HEK293 (cell line): ENCODE measurements at regions not wholly inside any gene's neighbourhood (a gene's known extent, or its start where the extent isn't known, plus 50 kb on each side); places are given as distances from the start of the nearest gene placed in this dataset.

Experiments
- CTCF ChIA-PET: fragments of 350-600 bp; formaldehyde crosslinking; extraction: SDS; loops from one replicate; lab custom pipeline; 2021; ENCODE audit warnings: antibody characterized with exemption; lab: Yijun Ruan, JAX
- POLR2A ChIA-PET: fragments of 300-600 bp; formaldehyde crosslinking; extraction: SDS; loops from one replicate; lab custom pipeline; 2020; ENCODE audit warnings: antibody characterized with exemption, inconsistent platforms; lab: Yijun Ruan, JAX
- H3K27ac ChIP-seq: fragments of 200-500 bp; sonication (Bioruptor generic); 2 replicates; pipeline ENCODE4 v1.5.1; 2014; ENCODE audit warnings: low read depth, low read length, control low read depth, inconsistent platforms; ENCODE audit errors: extremely low read depth
- H3K36me3 ChIP-seq, 2 experiments: fragments of 200-500 bp in 1 of 2; sonication (Bioruptor generic) in 1 of 2; 1 replicate in 1 of 2; 2 replicates in 1 of 2; pipeline ENCODE4 v1.5.1; 2014 to 2017; ENCODE audit warnings: inconsistent platforms in 2 of 2, low read length in 2 of 2; ENCODE audit not compliant: control insufficient read depth in 2 of 2, insufficient read depth in 1 of 2
- H3K4me1 ChIP-seq: fragments of 200-500 bp; sonication (Bioruptor generic); 2 replicates; pipeline ENCODE4 v1.5.1; 2014; ENCODE audit warnings: mild to moderate bottlenecking, low read length, inconsistent platforms; ENCODE audit not compliant: control insufficient read depth, insufficient read depth
- H3K4me3 ChIP-seq: 2 replicates; pipeline ENCODE4 v1.5.1; 2011; ENCODE audit warnings: low read depth, mild to moderate bottlenecking, control low read depth, low read length, moderate library complexity
- H3K9me3 ChIP-seq: fragments of 200-500 bp; sonication (Bioruptor generic); 2 replicates; pipeline ENCODE4 v1.5.1; 2014; ENCODE audit warnings: low read depth, low read length, inconsistent platforms; ENCODE audit not compliant: control insufficient read depth, insufficient read depth
- GLIS2 ChIP-seq: fragments of 450-650 bp; formaldehyde crosslinking; IDR thresholded peaks from 2 replicates; pipeline ENCODE4 v1.5.1; 2016; ENCODE audit warnings: missing biosample characterization, missing genetic modification characterization
- HOXA7 ChIP-seq: sonication (generic); formaldehyde crosslinking; IDR thresholded peaks from 2 replicates; pipeline ENCODE4 v1.8.1; 2022; ENCODE audit warnings: missing genetic modification reagents, borderline replicate concordance
- HOXC10 ChIP-seq: sonication (generic); formaldehyde crosslinking; IDR thresholded peaks from 2 replicates; pipeline ENCODE4 v1.8.1; 2023; ENCODE audit warnings: mild to moderate bottlenecking, missing genetic modification reagents
- MEIS1 ChIP-seq: sonication (generic); formaldehyde crosslinking; IDR thresholded peaks from 2 replicates; pipeline ENCODE4 v1.8.1; 2022; ENCODE audit warnings: missing genetic modification reagents, mild to moderate bottlenecking, borderline replicate concordance
- OVOL3 ChIP-seq: fragments of 450-650 bp; formaldehyde crosslinking; IDR thresholded peaks from 2 replicates; pipeline ENCODE4 v1.5.1; 2016; ENCODE audit warnings: missing biosample characterization, missing genetic modification characterization
- PRDM1 ChIP-seq: fragments of 450-650 bp; formaldehyde crosslinking; IDR thresholded peaks from 2 replicates; pipeline ENCODE4; 2016; ENCODE audit warnings: missing biosample characterization, missing genetic modification characterization
- REPIN1 ChIP-seq: fragments of 450-650 bp; formaldehyde crosslinking; IDR thresholded peaks from 2 replicates; pipeline ENCODE4 v1.5.1; 2017; ENCODE audit warnings: missing biosample characterization, missing genetic modification characterization, low read depth
- SALL2 ChIP-seq: fragments of 450-650 bp; formaldehyde crosslinking; IDR thresholded peaks from 2 replicates; pipeline ENCODE4 v1.5.0; 2017; ENCODE audit warnings: missing biosample characterization, mild to moderate bottlenecking, missing genetic modification characterization, borderline replicate concordance
- SETDB1 ChIP-seq: IDR thresholded peaks from one replicate; pipeline ENCODE4 v1.6.1; 2017; ENCODE audit warnings: mild to moderate bottlenecking, low read length, moderate library complexity, mixed read lengths; ENCODE audit not compliant: insufficient read length
- YY2 ChIP-seq: fragments of 450-650 bp; formaldehyde crosslinking; IDR thresholded peaks from 2 replicates; pipeline ENCODE4 v1.5.1; 2016; ENCODE audit warnings: missing biosample characterization, missing genetic modification characterization
- ZNF140 ChIP-seq: fragments of 450-650 bp; formaldehyde crosslinking; IDR thresholded peaks from 2 replicates; pipeline ENCODE4 v1.5.1; 2016; ENCODE audit warnings: missing biosample characterization, missing genetic modification characterization
- ZNF202 ChIP-seq: fragments of 450-650 bp; formaldehyde crosslinking; IDR thresholded peaks from 2 replicates; pipeline ENCODE4 v1.5.1; 2016; ENCODE audit warnings: missing biosample characterization, missing genetic modification characterization, borderline replicate concordance
- ZNF214 ChIP-seq: fragments of 450-650 bp; formaldehyde crosslinking; IDR thresholded peaks from 2 replicates; pipeline ENCODE4 v1.5.1; 2017; ENCODE audit warnings: missing biosample characterization, mild to moderate bottlenecking, missing genetic modification characterization, borderline replicate concordance
- ZNF221 ChIP-seq: fragments of 450-650 bp; formaldehyde crosslinking; IDR thresholded peaks from 2 replicates; pipeline ENCODE4 v1.5.1; 2017; ENCODE audit warnings: missing biosample characterization, missing genetic modification characterization, borderline replicate concordance
- ZNF248 ChIP-seq: fragments of 450-650 bp; formaldehyde crosslinking; IDR thresholded peaks from 2 replicates; pipeline ENCODE4 v1.5.1; 2017; ENCODE audit warnings: missing biosample characterization, missing genetic modification characterization
- ZNF324 ChIP-seq: fragments of 450-650 bp; formaldehyde crosslinking; IDR thresholded peaks from 2 replicates; pipeline ENCODE4 v1.5.1; 2016; ENCODE audit warnings: missing biosample characterization, missing genetic modification characterization
- ZNF335 ChIP-seq: fragments of 450-650 bp; formaldehyde crosslinking; conservative IDR thresholded peaks from 2 replicates; pipeline ENCODE4 v1.5.1; 2016; ENCODE audit warnings: missing biosample characterization, missing genetic modification characterization
- ZNF354C ChIP-seq: fragments of 450-650 bp; formaldehyde crosslinking; IDR thresholded peaks from 2 replicates; pipeline ENCODE4 v1.5.1; 2016; ENCODE audit warnings: missing biosample characterization, missing genetic modification characterization, low read depth, borderline replicate concordance
- ZNF426 ChIP-seq: fragments of 450-650 bp; formaldehyde crosslinking; IDR thresholded peaks from 2 replicates; pipeline ENCODE4 v1.5.1; 2017; ENCODE audit warnings: missing biosample characterization, missing genetic modification characterization, mild to moderate bottlenecking, inconsistent platforms, moderate library complexity
- ZNF501 ChIP-seq: fragments of 450-650 bp; formaldehyde crosslinking; IDR thresholded peaks from 2 replicates; pipeline ENCODE4 v1.5.1; 2016; ENCODE audit warnings: missing biosample characterization, missing genetic modification characterization
- ZNF510 ChIP-seq: fragments of 450-650 bp; formaldehyde crosslinking; IDR thresholded peaks from 2 replicates; pipeline ENCODE4 v1.5.1; 2018; ENCODE audit warnings: mild to moderate bottlenecking, missing genetic modification characterization, missing biosample characterization; ENCODE audit not compliant: insufficient replicate concordance
- ZNF549 ChIP-seq: fragments of 450-650 bp; IDR thresholded peaks from 2 replicates; pipeline ENCODE4 v1.5.1; 2018; ENCODE audit warnings: missing biosample characterization, missing genetic modification characterization, mild to moderate bottlenecking, inconsistent platforms, moderate library complexity
- ZNF555 ChIP-seq: fragments of 450-650 bp; formaldehyde crosslinking; conservative IDR thresholded peaks from 2 replicates; pipeline ENCODE4 v1.5.1; 2017; ENCODE audit warnings: missing biosample characterization, mild to moderate bottlenecking, missing genetic modification characterization, inconsistent platforms
- ZNF830 ChIP-seq: fragments of 450-650 bp; IDR thresholded peaks from 2 replicates; pipeline ENCODE4 v1.5.0; 2018; ENCODE audit warnings: missing biosample characterization, missing genetic modification characterization, low read depth, mild to moderate bottlenecking, moderate library complexity
- TF ChIP-seq, protein P1 (sequence below): fragments of 450-650 bp; formaldehyde crosslinking; IDR thresholded peaks from 2 replicates; pipeline ENCODE4 v1.5.1; 2016; ENCODE audit warnings: missing biosample characterization, missing genetic modification characterization
- TF ChIP-seq, protein P2 (sequence below): fragments of 450-650 bp; IDR thresholded peaks from 2 replicates; pipeline ENCODE4 v1.5.1; 2018; ENCODE audit warnings: missing biosample characterization, mild to moderate bottlenecking, missing genetic modification characterization
- TF ChIP-seq, protein P3 (sequence below): fragments of 450-650 bp; formaldehyde crosslinking; IDR thresholded peaks from 2 replicates; pipeline ENCODE4 v1.5.1; 2017; ENCODE audit warnings: missing biosample characterization, missing genetic modification characterization
- TF ChIP-seq, protein P4 (sequence below): fragments of 450-650 bp; formaldehyde crosslinking; IDR thresholded peaks from 2 replicates; pipeline ENCODE4 v1.5.1; 2016; ENCODE audit warnings: missing biosample characterization, missing genetic modification characterization
- TF ChIP-seq, protein P5 (sequence below): fragments of 450-650 bp; formaldehyde crosslinking; IDR thresholded peaks from 2 replicates; pipeline ENCODE4 v1.5.1; 2017; ENCODE audit warnings: missing biosample characterization, missing genetic modification characterization

DNA sequence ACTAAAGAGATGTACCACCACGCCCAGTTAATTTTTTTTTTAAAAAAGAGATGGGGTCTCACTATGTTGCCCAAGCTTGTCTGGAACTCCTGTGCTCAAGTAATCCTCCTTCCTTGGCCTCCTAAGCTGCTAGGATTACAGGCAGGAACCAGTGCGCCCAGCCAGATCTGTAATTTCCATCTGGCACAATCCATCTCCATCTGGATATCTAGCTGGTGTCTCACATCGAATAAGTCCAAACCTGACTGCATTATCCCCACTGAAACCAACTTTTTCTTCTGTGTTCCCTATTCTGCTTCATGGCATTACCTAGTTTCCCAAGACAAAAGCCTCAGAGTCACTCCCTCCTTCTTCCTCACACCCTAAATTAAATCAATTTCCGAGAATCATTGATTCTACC lies 125.8 kb upstream of the TEX13C start:
- Histone ChIP-seq H3K27ac (no peak overlapping the region), H3K4me3 (no peak overlapping the region), H3K36me3 (no peaks in the 10 kb centered on the region), H3K4me1 (no peaks in the 10 kb centered on the region), H3K9me3 (no peaks in the 10 kb centered on the region)
- ChIA-PET CTCF (interaction anchor here (0.7 kb wide), 1 partner anchor 575 kb away, joined by 3 read pairs; no protein-coding TSS in a partner anchor), POLR2A (no interaction called here)
- no peak for TF ChIP-seq SALL2
- TF ChIP-seq YY2 (tag by site-specific recombination), result no peak
- TF ChIP-seq ZNF214 (tag by site-specific recombination), result no peak
- TF ChIP-seq ZNF248 (tag by site-specific recombination), result no peak
- TF ChIP-seq HOXC10 (CRISPR knock-in tag), result no peak
- TF ChIP-seq, protein P1, sequence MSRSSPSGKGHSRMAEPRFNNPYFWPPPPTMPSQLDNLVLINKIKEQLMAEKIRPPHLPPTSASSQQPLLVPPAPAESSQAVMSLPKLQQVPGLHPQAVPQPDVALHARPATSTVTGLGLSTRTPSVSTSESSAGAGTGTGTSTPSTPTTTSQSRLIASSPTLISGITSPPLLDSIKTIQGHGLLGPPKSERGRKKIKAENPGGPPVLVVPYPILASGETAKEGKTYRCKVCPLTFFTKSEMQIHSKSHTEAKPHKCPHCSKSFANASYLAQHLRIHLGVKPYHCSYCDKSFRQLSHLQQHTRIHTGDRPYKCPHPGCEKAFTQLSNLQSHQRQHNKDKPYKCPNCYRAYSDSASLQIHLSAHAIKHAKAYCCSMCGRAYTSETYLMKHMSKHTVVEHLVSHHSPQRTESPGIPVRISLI (tag by site-specific recombination), result no peak
- no peak for TF ChIP-seq MEIS1 (CRISPR knock-in tag)
- TF ChIP-seq ZNF324 (tag by site-specific recombination), result no peak
- TF ChIP-seq ZNF555 (tag by site-specific recombination), result no peak
- TF ChIP-seq ZNF426 (tag by site-specific recombination), result no peak
- TF ChIP-seq PRDM1, result no peak
- no peak for TF ChIP-seq ZNF221 (tag by site-specific recombination)
- no peak for TF ChIP-seq ZNF510
- TF ChIP-seq ZNF549 (tag by site-specific recombination), result no peak
- no peak for TF ChIP-seq ZNF202 (tag by site-specific recombination)
- TF ChIP-seq ZNF501 (tag by site-specific recombination), result no peak

DNA sequence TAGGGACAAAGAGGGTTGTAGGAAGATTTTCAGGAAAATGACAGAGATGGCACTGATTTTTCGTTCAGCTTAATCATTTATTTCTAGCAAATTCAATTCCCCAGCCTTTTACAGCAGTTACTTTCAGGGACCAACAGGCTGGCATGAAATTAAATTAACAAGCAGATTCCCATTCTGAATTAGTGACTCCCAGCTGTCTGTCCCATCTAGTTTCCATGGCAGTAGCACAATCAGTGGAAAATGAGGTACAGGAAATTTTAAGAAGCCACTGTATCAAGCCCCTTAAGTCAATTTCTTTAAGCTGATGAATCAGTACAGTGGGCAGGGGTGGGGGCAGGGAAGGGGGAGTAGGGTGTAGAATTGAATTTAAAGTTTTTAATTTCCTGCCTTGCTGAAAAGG lies 121.1 kb upstream of the TEX13C start:
- Histone ChIP-seq H3K9me3 (no peaks in the 10 kb centered on the region), H3K36me3 (no peaks in the 10 kb centered on the region), H3K4me1 (no peaks in the 10 kb centered on the region), H3K4me3 (no peak overlapping the region), H3K27ac (no peak overlapping the region)
- ChIA-PET CTCF (no interaction called here), POLR2A (no interaction called here)
- TF ChIP-seq ZNF335 (tag by site-specific recombination), result no peak
- TF ChIP-seq SETDB1, result no peak
- TF ChIP-seq, protein P2, sequence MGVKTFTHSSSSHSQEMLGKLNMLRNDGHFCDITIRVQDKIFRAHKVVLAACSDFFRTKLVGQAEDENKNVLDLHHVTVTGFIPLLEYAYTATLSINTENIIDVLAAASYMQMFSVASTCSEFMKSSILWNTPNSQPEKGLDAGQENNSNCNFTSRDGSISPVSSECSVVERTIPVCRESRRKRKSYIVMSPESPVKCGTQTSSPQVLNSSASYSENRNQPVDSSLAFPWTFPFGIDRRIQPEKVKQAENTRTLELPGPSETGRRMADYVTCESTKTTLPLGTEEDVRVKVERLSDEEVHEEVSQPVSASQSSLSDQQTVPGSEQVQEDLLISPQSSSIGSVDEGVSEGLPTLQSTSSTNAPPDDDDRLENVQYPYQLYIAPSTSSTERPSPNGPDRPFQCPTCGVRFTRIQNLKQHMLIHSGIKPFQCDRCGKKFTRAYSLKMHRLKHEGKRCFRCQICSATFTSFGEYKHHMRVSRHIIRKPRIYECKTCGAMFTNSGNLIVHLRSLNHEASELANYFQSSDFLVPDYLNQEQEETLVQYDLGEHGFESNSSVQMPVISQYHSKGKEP (tag by site-specific recombination), result no peak
- TF ChIP-seq OVOL3 (tag by site-specific recombination), result no peak
- TF ChIP-seq, protein P3, sequence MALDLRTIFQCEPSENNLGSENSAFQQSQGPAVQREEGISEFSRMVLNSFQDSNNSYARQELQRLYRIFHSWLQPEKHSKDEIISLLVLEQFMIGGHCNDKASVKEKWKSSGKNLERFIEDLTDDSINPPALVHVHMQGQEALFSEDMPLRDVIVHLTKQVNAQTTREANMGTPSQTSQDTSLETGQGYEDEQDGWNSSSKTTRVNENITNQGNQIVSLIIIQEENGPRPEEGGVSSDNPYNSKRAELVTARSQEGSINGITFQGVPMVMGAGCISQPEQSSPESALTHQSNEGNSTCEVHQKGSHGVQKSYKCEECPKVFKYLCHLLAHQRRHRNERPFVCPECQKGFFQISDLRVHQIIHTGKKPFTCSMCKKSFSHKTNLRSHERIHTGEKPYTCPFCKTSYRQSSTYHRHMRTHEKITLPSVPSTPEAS (tag by site-specific recombination), result no peak
- TF ChIP-seq, protein P4, sequence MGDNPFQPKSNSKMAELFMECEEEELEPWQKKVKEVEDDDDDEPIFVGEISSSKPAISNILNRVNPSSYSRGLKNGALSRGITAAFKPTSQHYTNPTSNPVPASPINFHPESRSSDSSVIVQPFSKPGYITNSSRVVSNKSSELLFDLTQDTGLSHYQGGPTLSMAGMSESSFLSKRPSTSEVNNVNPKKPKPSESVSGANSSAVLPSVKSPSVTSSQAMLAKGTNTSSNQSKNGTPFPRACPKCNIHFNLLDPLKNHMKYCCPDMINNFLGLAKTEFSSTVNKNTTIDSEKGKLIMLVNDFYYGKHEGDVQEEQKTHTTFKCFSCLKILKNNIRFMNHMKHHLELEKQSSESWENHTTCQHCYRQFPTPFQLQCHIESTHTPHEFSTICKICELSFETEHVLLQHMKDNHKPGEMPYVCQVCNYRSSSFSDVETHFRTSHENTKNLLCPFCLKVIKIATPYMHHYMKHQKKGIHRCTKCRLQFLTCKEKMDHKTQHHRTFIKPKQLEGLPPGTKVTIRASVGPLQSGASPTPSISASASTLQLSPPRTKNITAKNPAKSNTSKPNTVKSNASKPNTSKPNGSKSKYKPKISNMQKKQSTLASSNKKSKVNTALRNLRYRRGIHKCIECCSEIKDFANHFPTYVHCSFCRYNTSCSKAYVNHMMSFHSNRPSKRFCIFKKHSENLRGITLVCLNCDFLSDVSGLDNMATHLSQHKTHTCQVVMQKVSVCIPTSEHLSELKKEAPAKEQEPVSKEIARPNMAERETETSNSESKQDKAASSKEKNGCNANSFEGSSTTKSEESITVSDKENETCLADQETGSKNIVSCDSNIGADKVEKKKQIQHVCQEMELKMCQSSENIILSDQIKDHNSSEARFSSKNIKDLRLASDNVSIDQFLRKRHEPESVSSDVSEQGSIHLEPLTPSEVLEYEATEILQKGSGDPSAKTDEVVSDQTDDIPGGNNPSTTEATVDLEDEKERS (tag by site-specific recombination), result no peak
- TF ChIP-seq GLIS2, result no peak
- no peak for TF ChIP-seq ZNF354C (tag by site-specific recombination)
- TF ChIP-seq, protein P5, sequence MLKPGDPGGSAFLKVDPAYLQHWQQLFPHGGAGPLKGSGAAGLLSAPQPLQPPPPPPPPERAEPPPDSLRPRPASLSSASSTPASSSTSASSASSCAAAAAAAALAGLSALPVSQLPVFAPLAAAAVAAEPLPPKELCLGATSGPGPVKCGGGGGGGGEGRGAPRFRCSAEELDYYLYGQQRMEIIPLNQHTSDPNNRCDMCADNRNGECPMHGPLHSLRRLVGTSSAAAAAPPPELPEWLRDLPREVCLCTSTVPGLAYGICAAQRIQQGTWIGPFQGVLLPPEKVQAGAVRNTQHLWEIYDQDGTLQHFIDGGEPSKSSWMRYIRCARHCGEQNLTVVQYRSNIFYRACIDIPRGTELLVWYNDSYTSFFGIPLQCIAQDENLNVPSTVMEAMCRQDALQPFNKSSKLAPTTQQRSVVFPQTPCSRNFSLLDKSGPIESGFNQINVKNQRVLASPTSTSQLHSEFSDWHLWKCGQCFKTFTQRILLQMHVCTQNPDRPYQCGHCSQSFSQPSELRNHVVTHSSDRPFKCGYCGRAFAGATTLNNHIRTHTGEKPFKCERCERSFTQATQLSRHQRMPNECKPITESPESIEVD (tag by site-specific recombination), result no peak
- TF ChIP-seq ZNF830 (tag by site-specific recombination), result no peak
- no peak for TF ChIP-seq ZNF140 (tag by site-specific recombination)
- no peak for TF ChIP-seq REPIN1
- no peak for TF ChIP-seq HOXA7 (CRISPR knock-in tag)
